OCI-LY1 (cell line): ENCODE measurements at regions not wholly inside any gene's neighbourhood (a gene's known extent, or its start where the extent isn't known, plus 50 kb on each side); places are given as distances from the start of the nearest gene placed in this dataset.

ENCODE experiments used
- H2AFZ ChIP-seq: fragments of 200-600 bp; sonication (generic), shearing (Covaris generic); 2 replicates; pipeline ENCODE4 v1.6.0; 2014; ENCODE audit warnings: antibody characterized with exemption, mild to moderate bottlenecking, low read length
- H3F3A ChIP-seq: fragments of 200-600 bp; sonication (generic), shearing (Covaris generic); 2 replicates; pipeline ENCODE4 v1.6.0; 2014; ENCODE audit warnings: mild to moderate bottlenecking, antibody characterized with exemption, low read length, moderate library complexity; ENCODE audit not compliant: insufficient read depth
- H3K27ac ChIP-seq: fragments of 200-600 bp; sonication (generic); 2 replicates; pipeline ENCODE4 v1.5.1; 2014; ENCODE audit warnings: low read length, mixed run types, mild to moderate bottlenecking, low read depth; ENCODE audit not compliant: poor library complexity, severe bottlenecking
- H3K27me3 ChIP-seq: fragments of 200-600 bp; sonication (generic); 2 replicates; pipeline ENCODE4 v1.6.0; 2014; ENCODE audit warnings: antibody characterized with exemption, mild to moderate bottlenecking, low read length, moderate library complexity; ENCODE audit not compliant: insufficient read depth
- H3K36me3 ChIP-seq: fragments of 200-600 bp; sonication (generic); 2 replicates; pipeline ENCODE4 v1.6.1; 2014; ENCODE audit warnings: mild to moderate bottlenecking, antibody characterized with exemption, low read length, moderate library complexity, mixed read lengths; ENCODE audit not compliant: insufficient read depth
- H3K4me1 ChIP-seq: fragments of 200-600 bp; sonication (generic); 2 replicates; pipeline ENCODE4 v1.5.1; 2014; ENCODE audit warnings: mild to moderate bottlenecking, low read length, moderate library complexity; ENCODE audit not compliant: insufficient read depth, severe bottlenecking
- H3K4me2 ChIP-seq: fragments of 200-600 bp; sonication (generic), shearing (Covaris generic); 2 replicates; pipeline ENCODE4 v1.6.1; 2014; ENCODE audit warnings: low read length
- H3K4me3 ChIP-seq: fragments of 200-600 bp; sonication (generic); 2 replicates; pipeline ENCODE4 v1.5.1; 2014; ENCODE audit warnings: low read length, low read depth, mild to moderate bottlenecking, mixed read lengths; ENCODE audit not compliant: poor library complexity, severe bottlenecking
- H3K79me2 ChIP-seq: fragments of 200-600 bp; shearing (Covaris generic); 2 replicates; pipeline ENCODE4 v1.6.1; 2016; ENCODE audit warnings: mixed run types, low read length, mixed read lengths; ENCODE audit not compliant: insufficient read depth
- H3K9ac ChIP-seq: fragments of 200-600 bp; sonication (generic), shearing (Covaris generic); 2 replicates; pipeline ENCODE4 v1.6.1; 2014; ENCODE audit warnings: mild to moderate bottlenecking, low read length, mixed read lengths
- H3K9me2 ChIP-seq: fragments of 200-600 bp; sonication (generic), shearing (Covaris generic); 2 replicates; pipeline ENCODE4 v1.6.1; 2014; ENCODE audit warnings: low read depth, mild to moderate bottlenecking, low read length, mixed read lengths
- H3K9me3 ChIP-seq: fragments of 200-600 bp; shearing (Covaris generic); 2 replicates; pipeline ENCODE4 v1.6.1; 2014; ENCODE audit warnings: low read length, mixed read lengths
- H4K20me1 ChIP-seq: fragments of 200-600 bp; sonication (generic), shearing (Covaris generic); 2 replicates; pipeline ENCODE4 v1.6.0; 2016; ENCODE audit warnings: mild to moderate bottlenecking, low read length; ENCODE audit not compliant: insufficient read depth
- CTCF ChIP-seq: fragments of 200-600 bp; sonication (generic), shearing (Covaris generic); IDR thresholded peaks from 2 replicates; pipeline ENCODE4 v1.5.1; 2017; ENCODE audit warnings: mild to moderate bottlenecking, antibody characterized with exemption, low read length, moderate library complexity, mixed read lengths
- EZH2 ChIP-seq: fragments of 200-600 bp; sonication (generic), shearing (Covaris generic); IDR thresholded peaks from 2 replicates; pipeline ENCODE4 v1.8.0; 2017; ENCODE audit warnings: borderline replicate concordance, mixed run types, mild to moderate bottlenecking, antibody characterized with exemption, low read length, moderate library complexity, mixed read lengths

DNA sequence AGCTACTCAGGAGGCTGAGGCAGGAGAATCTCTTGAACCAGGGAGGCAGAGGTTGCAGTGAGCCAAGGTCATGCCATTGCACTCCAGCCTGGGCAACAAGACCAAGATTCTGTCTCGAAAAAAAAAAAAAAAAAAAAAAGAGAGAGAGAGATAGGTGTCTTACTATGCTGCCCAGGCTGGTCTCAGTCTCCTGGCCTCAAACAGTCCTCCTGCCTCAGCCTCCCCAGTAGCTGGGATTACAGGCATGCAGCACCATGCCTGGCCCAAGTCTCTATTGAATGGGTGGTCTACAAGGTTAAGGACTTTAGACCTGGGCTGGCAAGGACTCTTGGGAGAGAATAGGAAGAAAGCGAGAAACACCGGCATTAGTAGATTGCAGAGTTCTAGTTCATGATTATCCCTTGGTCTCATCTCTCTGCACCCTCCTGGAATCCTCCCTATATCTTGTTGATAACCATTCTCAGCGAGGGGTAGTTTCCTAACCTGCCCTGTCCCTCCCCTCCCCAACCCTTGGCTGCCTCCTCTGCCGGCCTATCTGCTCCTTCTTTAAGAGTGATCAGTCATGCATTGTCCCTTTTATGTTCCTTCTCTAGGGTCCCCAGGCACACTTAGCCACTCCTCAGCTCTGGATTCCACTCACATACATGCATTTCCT lies 128.1 kb upstream of the MAP1LC3B2 start:
- Histone ChIP-seq H3K9me3 (no peaks in the 10 kb centered on the region), H3K4me1 (no peaks in the 10 kb centered on the region), H3K9me2 (no peaks in the 10 kb centered on the region), H3K27me3 (peaks cover 14% of the 10 kb centered on the region; the same call in 1 of the 2 replicates), H4K20me1 (no peaks in the 10 kb centered on the region), H3K27ac (no peak overlapping the region), H3K4me3 (no peak overlapping the region), H3K36me3 (no peaks in the 10 kb centered on the region), H3K4me2 (no peak overlapping the region), H2AFZ (no peak overlapping the region), H3K79me2 (no peaks in the 10 kb centered on the region), H3K9ac (no peak overlapping the region), H3F3A (no peaks in the 10 kb centered on the region)
- no peak for TF ChIP-seq EZH2
- TF ChIP-seq CTCF = no peak

GRCh38 chr12:116431677-116432300 lies 127.4 kb upstream of the MAP1LC3B2 start:
- Histone ChIP-seq H3K4me1 (no peaks in the 10 kb centered on the region), H4K20me1 (no peaks in the 10 kb centered on the region), H2AFZ (no peak overlapping the region), H3K79me2 (no peaks in the 10 kb centered on the region), H3K9me3 (no peaks in the 10 kb centered on the region), H3K4me2 (no peak overlapping the region), H3K9ac (no peak overlapping the region), H3K9me2 (no peaks in the 10 kb centered on the region), H3K27me3 (peaks cover 14% of the 10 kb centered on the region; the same call in 1 of the 2 replicates), H3K27ac (no peak overlapping the region), H3K36me3 (no peaks in the 10 kb centered on the region), H3K4me3 (no peak overlapping the region), H3F3A (no peaks in the 10 kb centered on the region)
- TF ChIP-seq EZH2 = no peak
- TF ChIP-seq CTCF = no peak

DNA sequence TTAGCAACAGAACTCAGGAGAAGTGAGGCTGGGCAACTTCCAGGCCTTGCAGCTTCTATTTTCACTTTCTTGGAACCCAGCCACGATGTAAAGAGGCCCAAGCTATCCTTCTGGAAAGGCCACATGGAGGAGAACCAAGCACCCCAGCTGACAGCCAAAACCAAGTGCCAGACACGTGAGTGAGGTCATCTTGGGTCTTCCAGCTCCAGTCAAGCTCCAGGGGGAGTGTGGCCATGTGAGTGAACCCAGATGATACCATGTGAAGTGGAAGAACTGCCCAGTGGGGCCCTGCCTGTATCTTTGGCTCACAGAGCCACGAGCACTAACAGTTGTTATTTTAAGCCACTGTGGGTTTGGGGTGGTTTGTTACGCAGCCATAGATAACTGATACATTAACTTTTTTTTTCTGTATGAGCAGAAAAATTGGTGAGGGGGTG lies 126.8 kb upstream of the MAP1LC3B2 start:
- Histone ChIP-seq H3K4me1 (no peaks in the 10 kb centered on the region), H3K9me2 (no peaks in the 10 kb centered on the region), H3K9ac (no peak overlapping the region), H3K4me3 (no peak overlapping the region), H2AFZ (no peak overlapping the region), H3K27me3 (peaks cover 14% of the 10 kb centered on the region; the same call in 1 of the 2 replicates), H3K79me2 (no peaks in the 10 kb centered on the region), H3F3A (no peaks in the 10 kb centered on the region), H3K4me2 (no peak overlapping the region), H3K9me3 (no peaks in the 10 kb centered on the region), H3K27ac (no peak overlapping the region), H4K20me1 (no peaks in the 10 kb centered on the region), H3K36me3 (no peaks in the 10 kb centered on the region)
- no peak for TF ChIP-seq EZH2
